Fibroblast of gingiva (primary cell): ENCODE measurements at regions not wholly inside any gene's neighbourhood (a gene's known extent, or its start where the extent isn't known, plus 50 kb on each side); places are given as distances from the start of the nearest gene placed in this dataset.
"Not testable (repeated sequence)": the region's sequence is repeated elsewhere in the genome, so short reads cannot be mapped to it uniquely, and the experiment has no call there.

ENCODE experiments used
- DNase-seq: peaks from one replicate; pipeline ENCODE4 v3.0.0-alpha.2; 2011; ENCODE audit warnings: low read depth

DNA sequence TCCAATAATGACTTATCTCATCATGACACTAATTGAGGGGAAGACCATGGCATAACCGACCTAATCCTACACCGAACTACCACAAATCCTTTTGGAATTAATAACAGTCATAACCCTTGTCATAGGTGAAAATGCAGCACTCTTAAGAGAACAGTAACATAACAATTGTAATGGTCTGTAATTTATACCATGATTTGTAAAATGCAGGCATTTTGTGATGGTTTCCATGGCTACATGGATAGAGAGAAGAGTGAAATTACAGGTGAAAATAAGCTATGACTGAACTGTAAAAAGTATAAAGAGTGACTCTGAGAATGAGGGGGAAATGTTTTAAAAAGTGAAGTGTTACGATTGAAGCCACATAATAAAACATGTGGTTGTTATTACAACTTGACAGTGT, 494.1 kb upstream of the SLC39A10 start:
- DNase-seq, result no peak

DNA sequence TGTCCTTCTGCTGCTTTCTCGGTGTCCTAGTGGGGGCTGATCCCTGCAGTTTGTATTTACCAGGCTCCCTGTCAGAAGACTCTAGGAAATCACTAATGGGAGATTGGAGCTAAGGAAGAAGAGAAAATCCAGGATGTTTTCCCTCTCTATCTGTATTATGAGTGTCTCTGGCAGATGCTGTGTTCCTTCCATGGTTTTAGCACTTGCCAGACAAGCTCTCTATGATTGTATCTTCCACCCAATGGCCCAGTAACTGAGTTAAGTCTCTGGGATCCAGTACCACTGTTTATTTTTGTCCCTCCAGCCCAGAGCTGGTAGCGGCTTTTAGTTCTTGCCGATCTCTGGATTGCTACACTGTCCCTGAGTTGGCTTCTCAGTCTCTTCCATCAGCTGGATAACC, 494.8 kb upstream of the SLC39A10 start:
- DNase-seq, result no peak

DNA sequence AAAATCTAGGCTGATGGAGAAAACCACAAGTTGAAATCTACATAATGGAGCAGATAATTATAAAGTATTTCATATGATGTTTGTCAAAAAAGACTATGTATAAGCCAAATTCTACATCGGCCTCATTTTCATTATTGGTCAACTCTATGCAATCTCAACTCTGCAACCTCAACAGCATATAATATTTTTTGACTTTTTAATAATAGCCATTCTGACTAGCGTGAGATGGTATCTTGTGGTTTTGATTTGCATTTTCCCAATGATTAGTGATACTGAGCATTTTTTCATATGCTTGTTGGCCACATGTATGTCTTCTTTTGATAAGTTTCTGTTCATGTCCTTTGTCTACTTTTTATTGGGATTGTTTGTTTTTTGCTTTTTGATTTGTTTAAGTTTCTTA, 496.1 kb upstream of the SLC39A10 start:
- DNase-seq, result no peak

DNA sequence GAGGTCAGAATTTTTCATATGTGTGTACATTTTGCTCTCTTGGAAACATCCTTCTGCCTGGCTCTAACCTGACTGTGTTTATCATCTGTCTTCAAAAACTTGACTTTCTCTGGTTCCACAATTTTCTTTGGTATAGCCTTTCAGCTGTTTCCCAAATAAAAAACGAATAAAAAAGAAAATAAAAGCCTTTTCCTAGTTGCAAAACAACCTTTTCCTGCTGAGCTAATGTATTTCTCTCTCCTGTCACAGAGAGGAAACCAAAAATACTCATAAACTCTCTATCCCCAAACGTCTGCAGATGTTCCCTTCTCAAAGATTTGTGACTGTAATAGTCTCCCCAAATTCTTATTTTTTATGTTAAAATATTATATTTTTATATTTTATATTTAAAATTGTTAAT, 505.3 kb upstream of the SLC39A10 start:
- DNase-seq, result no peak

DNA sequence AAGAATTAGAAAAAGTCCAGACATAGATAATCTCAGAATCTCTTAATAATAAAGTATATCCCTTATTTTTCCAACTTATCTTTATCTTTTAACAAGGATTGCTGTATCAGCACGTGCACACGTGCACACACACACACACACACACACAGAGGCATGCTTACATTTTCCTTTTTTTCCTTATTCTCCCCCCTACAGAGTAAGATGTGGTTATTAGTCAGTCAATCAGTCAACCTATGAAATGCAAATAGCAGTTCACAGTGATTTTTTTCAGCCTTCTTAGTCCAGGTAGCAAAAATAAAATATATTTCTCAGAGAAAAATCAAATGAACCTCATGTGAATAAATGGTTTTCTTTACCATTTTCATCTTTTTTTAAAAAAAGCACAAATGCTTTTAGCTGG, 506.2 kb upstream of the SLC39A10 start:
- no peak for DNase-seq

DNA sequence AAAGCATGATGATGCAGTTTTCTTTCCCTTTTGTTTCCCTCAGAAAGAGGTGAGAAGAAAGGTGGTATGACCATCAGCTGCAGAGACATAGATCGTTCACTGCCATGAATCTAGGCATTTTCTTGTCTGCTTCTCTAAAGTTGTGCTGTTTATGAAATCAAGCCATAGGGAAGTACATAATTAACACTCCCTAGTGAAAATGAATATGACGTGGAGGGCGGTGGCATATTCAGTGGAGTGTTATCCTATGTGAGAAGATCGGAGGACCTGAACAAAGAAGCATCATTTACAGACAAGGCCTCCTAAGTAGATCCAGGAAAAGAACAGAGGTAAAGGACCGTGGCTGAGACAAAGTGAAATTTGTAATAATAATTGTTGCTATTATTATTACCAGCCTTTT, 509.0 kb upstream of the SLC39A10 start:
- DNase-seq, result no peak

DNA sequence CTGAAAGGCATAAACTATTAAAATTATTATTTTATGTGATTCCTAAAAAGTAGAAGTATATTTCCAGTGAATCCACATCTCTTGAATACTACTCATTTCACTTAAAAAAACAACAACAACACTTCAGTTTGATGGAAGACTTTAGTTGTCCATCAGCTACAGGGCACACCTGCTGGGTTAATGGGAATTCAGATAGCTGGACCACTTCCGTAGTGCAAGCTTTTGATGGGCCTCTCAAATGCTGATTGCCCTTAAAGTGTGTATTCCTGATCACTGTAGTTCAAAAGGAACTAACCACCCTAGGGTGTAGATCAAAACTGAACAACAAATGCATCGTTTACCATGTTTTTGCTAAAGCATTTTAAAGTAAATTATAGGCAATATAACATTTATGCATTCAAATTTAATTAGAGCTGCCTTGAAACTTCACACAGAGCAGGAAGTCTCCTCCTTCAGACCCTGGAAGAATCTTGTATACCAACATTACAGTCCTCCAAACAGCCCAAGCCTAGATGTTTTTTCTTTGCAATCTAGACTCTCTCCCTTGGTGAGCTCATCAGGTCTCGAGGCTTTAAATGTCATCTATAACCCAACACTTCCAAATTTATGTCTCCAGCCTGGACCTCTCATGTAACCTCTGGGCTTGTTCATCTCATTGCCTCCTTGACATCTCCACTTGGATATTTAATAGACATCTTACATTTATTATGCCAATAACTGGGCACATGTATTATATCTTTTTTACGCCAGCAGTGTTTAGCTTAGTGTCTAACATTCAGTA, 510.1 kb upstream of the SLC39A10 start:
- no peak for DNase-seq

DNA sequence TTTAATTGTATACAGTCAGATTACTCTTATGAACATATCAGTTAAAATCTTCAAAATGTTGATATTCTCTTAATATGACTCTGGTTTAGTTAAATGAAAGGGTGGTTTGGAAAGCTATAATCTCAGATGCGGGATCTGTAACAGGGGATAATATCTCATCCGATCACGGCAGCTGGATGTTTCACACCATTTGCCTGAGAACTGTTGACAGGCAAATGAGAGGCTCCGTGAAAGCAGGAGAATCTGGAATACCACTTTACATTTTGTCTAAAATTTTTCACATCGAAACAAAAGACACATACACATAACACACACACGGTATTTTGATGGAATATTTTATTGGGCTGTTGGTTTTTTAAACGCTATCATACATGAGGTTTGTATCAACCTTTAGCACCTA, 518.6 kb upstream of the SLC39A10 start:
- no peak for DNase-seq

DNA sequence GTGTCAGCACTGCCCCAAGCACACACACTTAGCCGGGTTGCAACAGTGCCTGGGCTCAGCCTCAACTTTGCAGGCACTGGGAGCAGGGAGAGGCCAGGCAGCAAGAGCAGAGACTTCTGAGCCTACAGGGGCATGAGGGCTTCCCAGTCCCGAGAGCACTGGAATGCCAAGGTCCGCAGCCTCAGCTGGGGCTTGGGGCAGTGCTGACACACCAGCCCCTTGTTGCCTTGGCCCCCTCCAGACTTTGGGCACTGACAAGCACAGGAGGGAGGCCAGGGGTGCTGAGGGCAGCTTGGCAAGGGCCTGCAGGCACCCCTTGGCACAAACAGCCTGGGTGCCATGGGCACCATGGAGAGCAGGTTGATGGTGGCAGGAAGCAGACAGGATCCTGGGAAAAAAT, 531.1 kb upstream of the SLC39A10 start:
- DNase-seq, result not testable (repeated sequence)

DNA sequence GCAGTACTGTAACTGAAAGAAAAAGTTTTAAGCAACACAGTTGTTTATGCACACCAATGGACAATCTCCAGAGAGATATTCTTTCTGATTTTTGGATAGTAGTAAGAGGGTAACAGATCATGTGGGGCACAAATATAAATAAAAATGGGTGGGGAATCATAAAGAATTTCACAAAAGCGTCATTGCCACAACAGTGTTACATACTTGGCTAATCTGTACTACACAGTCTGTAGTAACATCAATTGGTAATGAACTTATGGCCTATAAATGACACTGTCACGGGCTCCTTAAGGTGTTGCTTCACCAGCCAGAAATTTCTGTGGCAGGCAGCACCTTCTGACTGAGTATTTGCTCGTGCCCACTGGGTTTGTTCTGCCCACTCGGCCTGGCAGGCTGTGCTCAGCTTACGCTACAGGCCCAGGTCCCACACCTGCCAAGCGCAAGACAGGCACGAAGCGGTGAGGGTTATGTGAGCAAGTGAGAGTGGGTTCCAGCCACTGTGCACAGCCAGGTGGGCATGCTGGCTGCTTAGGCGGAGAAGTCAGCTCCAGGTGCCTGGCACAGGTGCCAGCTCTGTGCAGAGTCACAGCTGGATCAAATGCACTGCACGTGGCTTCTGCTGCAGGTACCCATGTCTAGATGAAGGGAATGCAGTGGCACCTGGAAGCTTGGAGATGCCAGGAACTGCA, 532.5 kb upstream of the SLC39A10 start:
- no peak for DNase-seq

DNA sequence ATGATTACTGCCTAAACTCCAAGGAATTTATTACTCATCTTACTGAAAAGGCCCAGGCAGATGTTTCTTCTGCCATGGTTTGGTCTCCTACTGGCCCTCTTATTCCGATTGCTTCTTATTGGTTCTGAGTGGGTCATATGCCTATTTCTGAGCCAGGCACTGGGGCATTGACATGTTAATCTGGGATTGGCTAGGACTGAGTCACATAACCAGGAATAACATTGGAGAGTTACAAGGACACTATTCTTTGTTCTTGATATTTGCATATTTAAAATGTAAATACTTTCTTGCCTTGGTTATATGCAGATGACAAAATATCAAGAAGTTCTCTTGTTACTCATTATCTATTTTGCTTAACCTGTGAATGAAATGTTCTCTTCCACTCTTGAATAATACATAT, 534.4 kb upstream of the SLC39A10 start:
- DNase-seq, result no peak

DNA sequence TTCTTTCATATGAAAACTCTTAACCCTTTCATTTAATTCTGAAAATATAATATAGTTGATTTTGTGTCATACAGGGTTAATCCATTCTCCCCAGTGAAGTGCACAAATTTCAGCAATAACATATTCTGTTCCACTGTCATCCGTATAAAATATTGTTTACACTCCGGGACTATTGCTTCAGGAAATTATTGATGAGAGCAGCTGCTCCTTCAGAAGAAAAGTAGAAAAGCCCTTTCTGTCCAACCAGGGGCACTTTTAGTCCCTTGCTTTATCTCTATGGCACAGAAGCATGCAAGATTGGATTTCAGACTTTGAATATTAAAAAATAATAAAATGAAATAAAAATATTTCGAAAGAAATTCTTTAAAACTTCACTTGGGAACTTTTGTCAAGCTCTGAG, 535.7 kb upstream of the SLC39A10 start:
- DNase-seq, result no peak

DNA sequence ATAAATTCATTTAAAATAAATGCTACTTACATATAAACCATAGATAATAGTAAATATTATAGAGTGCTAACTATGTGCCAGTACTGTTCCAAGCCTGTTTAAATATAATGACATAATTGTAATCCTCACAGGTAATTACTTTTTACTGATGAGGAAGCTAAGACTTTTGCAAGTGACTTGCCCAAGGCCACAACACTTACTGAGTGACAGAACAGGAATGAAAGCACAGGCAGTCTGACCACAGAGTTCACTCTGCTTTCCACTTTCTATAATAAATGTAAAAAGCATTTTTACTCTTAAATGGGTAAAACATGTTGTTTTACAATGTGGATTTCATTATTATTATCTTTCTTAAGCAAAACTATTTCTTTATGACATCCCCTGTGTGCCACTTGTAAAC, 537.8 kb upstream of the SLC39A10 start:
- no peak for DNase-seq

DNA sequence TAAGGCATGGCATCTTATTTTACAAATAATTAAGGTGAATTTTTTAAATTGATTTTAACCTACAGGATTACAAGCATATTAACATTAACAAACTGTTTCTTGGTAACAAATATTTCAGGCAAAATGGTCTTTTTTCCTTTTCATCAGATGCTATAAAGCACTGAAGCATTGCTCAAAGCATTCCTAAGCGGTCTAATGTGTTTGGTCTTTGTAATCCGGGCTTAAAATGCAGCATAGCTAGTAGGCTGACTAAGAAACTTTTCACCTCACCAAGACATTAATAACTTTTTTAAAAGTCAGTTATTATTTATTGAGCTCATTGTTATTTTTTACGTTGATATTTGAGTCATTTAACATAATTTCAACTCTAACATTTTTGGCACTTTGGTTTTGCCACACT, 538.8 kb upstream of the SLC39A10 start:
- no peak for DNase-seq

DNA sequence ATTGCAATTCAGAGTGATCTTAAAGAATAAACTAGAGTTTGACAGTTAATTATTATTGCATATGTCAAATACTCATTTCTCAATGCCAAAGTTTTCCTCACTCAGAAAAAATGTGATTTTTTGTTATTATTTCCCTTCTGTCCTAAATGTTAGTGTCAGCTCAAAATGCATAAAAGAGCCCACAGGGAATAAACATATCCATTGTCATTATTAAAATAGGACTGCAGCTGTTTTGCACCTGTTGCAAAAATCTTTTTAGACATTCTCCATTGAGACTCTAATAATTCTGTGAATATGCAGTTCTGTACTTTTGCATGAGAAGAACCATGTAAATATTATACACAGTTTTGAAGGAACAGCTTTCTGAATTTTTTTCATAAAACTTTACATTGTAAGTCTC, 540.0 kb upstream of the SLC39A10 start:
- DNase-seq, result no peak

DNA sequence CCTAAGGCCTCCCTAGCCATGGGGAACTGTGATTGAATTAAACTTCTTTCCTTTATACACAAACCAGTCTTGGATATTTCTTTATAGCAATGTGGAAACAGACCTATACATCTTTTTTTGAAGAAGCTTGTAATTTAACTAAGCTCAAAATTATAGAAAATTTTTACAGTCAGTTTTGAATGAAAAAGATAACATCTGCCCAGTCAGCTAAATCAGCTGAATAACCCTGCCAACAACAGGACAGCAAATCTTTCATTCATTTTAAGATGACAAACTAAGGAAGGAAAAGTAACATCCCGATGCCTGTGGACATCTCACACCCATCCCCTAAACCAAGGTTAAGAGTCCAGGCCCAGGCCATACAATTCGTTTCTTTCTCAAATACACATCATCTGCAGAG, 541.3 kb upstream of the SLC39A10 start:
- DNase-seq, result no peak

DNA sequence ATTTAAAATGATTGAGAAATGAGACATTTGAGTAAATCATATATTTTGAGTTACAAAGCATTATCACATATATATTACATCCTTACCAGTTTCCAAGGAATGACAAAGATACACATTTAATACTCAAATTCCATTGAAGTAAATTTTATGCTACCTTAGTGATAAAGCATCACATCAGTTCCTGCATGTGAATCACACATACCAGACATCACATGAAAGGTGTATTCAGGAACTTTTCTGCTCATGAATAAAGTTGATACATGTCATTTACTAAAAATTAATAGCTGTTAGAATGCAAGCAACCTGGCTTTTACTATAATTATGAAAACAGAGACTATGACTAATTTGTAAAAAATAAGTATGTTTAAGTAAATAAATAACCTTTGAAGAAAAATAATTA, 548.8 kb upstream of the SLC39A10 start:
- no peak for DNase-seq

DNA sequence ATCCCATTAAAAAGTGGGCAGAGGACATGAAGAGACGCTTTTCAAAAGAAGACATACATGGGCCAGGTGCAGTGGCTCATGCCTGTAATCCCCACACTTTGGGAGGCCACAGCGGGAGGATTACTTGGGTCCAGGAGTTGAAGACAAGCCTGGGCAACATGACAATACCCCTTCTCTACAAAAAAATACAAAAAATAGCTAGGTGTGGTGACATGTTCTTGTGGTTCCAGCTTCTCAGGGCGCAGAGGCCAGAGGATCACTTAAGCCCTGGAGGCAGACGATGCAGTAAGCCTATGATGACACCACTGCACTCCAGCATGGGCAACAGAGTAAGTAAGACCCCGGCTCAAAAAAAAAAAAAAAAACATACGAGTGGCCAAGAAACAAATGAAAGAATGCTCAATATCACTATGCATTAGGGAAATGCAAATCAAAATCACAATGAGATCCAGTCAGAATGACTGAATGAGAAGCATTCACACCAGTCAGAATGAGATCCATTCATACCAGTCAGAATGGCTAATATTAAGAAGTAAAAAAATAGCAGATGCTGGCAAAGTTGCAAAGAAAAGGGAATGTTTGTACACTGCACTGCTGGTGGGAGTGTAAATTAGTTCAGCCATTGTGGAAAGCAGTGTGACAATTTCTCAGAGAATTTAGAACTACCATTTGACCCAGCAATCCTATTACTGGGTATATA, 550.2 kb upstream of the SLC39A10 start:
- DNase-seq, result no peak

DNA sequence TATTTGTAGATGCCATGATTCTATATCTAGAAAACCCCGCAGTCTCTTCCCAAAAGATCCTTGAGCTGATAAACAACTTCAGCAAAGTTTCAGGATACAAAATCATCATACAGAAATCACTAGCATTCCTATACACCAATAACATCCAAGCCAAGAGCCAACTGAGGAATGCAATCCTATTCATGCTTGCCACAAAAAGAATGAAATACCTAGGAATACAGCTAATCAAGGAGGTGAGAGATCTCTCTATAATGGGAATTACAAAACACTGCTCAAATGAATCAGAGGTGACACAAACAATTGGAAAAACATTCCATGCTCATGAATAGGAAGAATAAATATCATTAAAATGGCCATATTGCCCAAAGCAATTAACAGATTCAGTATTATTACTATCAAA, 551.4 kb upstream of the SLC39A10 start:
- no peak for DNase-seq

DNA sequence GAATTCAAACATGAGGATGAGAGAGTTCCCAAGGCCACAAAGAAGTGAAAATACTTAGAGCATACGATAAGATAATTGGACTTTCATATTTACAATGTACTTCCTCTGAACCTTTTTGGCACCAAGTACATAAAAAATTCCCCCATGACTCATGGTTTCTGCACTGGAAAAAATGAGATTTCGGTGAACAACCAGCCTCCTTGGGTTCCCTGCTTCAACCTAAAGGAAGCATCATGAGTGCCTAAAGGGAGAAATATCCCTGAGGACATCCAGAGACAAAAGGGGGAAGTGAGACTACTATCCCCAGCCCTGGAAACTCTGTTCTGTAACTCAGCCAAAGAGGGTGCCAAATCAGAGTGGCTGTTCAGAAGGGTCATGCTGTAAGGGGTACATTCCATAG, 562.7 kb upstream of the SLC39A10 start:
- no peak for DNase-seq

DNA sequence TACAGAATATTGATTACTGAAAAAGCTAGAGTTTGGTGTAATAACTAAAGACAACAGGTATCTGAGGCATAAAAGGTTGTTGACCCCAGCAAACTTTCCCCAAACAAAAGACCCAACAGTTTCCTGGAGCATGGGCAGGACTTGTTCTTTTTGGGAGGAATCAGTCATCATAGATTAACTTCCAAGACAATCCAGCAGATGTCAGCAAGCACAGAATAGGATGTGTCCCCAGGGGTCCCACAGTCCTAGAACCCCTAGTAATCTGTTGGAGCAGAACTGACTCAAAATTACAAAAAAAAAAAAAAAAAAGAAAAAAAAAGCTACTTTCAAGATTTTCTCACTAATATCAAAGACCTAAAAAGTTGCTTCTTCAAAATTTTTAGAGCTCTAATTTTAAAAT, 564.7 kb upstream of the SLC39A10 start:
- no peak for DNase-seq

DNA sequence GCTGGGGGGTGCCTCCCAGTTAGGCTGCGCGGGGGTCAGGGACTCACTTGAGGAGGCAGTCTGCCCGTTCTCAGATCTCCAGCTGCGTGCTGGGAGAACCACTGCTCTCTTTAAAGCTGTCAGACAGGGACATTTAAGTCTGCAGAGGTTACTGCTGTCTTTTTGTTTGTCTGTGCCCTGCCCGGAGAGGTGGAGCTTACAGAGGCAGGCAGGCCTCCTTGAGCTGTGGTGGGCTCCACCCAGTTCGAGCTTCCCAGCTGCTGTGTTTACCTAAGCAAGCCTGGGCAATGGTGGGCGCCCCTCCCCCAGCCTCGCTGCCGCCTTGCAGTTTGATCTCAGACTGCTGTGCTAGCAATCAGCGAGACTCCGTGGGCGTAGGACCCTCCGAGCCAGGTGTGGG, 584.2 kb upstream of the SLC39A10 start:
- not testable (repeated sequence) for DNase-seq

DNA sequence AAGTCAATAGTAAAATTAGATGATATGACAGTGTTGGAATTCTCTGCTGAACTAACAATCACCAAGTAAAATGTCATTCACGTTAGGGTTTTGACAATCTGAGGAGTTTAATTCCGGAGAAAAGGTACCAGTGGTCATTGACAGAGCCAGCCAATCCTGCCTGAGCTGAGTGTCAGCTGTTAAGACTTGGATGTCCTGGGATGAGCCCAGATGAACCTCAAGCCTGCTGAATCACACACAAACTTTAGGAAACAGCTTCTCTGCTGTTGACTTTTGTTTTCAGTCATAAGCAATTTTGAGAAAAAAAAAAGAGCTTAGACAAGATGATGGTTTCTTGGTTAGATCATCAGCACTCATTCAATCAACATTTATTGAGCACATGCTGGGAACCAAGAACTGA, 600.0 kb upstream of the SLC39A10 start:
- DNase-seq, result no peak
